Esophagus muscularis mucosa (tissue), 4 donors: ENCODE measurements at regions not wholly inside any gene's neighbourhood (a gene's known extent, or its start where the extent isn't known, plus 50 kb on each side); places are given as distances from the start of the nearest gene placed in this dataset.

Source experiments
- DNase-seq: peaks from one replicate; pipeline ENCODE4 v3.0.0-alpha.2; 2017; ENCODE audit errors: extremely low spot score
- H3K27ac ChIP-seq, 4 donors: fragments of 200-600 bp; sonication (generic); replicated peaks in 1 of 4; 1 replicate in 3 of 4; 2 replicates in 1 of 4; pipeline ENCODE4 v1.5.1; 2016 to 2019; ENCODE audit warnings: mild to moderate bottlenecking in 1 of 4
- H3K27me3 ChIP-seq, 4 donors: fragments of 200-600 bp; sonication (generic); one replicate each; pipeline versions ENCODE4 v1.5.1 to v1.6.0; 2016 to 2019
- H3K36me3 ChIP-seq, 4 donors: fragments of 200-600 bp; sonication (generic); one replicate each; pipeline ENCODE4 v1.5.1; 2016 to 2019
- H3K4me1 ChIP-seq, 4 donors: fragments of 200-600 bp; sonication (generic); one replicate each; pipeline ENCODE4 v1.5.1; 2016 to 2019
- H3K4me3 ChIP-seq, 4 donors: fragments of 200-600 bp; sonication (generic); 1 replicate in 2 of 4; 2 replicates in 2 of 4; pipeline ENCODE4 v1.5.1; 2016 to 2019; ENCODE audit warnings: mild to moderate bottlenecking in 4 of 4, moderate library complexity in 1 of 4
- H3K9me3 ChIP-seq, 4 donors: fragments of 200-600 bp; sonication (generic); 1 replicate in 3 of 4; 2 replicates in 1 of 4; pipeline ENCODE4 v1.5.1; 2016 to 2019
- CTCF ChIP-seq, 3 experiments: fragments of 200-600 bp in 2 of 3; fragments of 450-650 bp in 1 of 3; sonication (generic) in 2 of 3; IDR thresholded peaks; one replicate each; pipeline ENCODE4 v1.5.1; 2017 to 2019; ENCODE audit warnings: antibody characterized with exemption in 3 of 3, mild to moderate bottlenecking in 2 of 3, moderate library complexity in 1 of 3
- EP300 ChIP-seq: sonication (generic); formaldehyde crosslinking; IDR thresholded peaks from one replicate; pipeline ENCODE4 v1.6.1; 2017; ENCODE audit warnings: antibody characterized with exemption
- POLR2A ChIP-seq: fragments of 450-650 bp; IDR thresholded peaks from one replicate; pipeline ENCODE4 v1.6.1; 2017; ENCODE audit warnings: antibody characterized with exemption, moderate library complexity, mild to moderate bottlenecking, low read depth
- POLR2AphosphoS5 ChIP-seq, 2 donors: sonication (generic); formaldehyde crosslinking; IDR thresholded peaks; one replicate each; pipeline ENCODE4 v1.6.1; 2017; ENCODE audit warnings: antibody characterized with exemption in 2 of 2
- WGBS: methylation state at CpG from one replicate; pipeline ENCODE4 v1.1.5; 2018; 5-methylcytosine and 5-hydroxymethylcytosine counted together
- intact Hi-C: fragments of 100-400 bp; cut with DNase I; formaldehyde crosslinking; loops from one replicate; pipeline ENCODE4 v1.15.1; 2023

- intact Hi-C loops: no loop called here
- Histone ChIP-seq H3K36me3 (no peaks in the 10 kb centered on the region), H3K9me3 (no peaks in the 10 kb centered on the region), H3K27ac (no peak overlapping the region), H3K4me3 (no peak overlapping the region), H3K27me3 (no peaks in the 10 kb centered on the region), H3K4me1 (no peaks in the 10 kb centered on the region)
- no peak for DNase-seq
- TF ChIP-seq EP300 (no peak), POLR2A (no peak), POLR2AphosphoS5 (IDR thresholded peaks at IDR 0.05) (no peak), CTCF (IDR thresholded peaks at IDR 0.05) (no peak)
- 80% methylated on average over 5 of the region's 5 CpGs for WGBS
These were observed 563.5 kb downstream of the PDCD6IP start for GRCh38 chr3:34361921-34362320.

GRCh38 chr3:34362910-34363309 is 564.5 kb downstream of the PDCD6IP start:
- intact Hi-C loops: no loop called here
- no peak overlapping the region for H3K4me3 ChIP-seq
- no peaks in the 10 kb centered on the region for H3K36me3 ChIP-seq
- no peaks in the 10 kb centered on the region for H3K27me3 ChIP-seq
- H3K9me3 ChIP-seq: no peaks in the 10 kb centered on the region
- WGBS: 81% methylated on average over 5 of the region's 5 CpGs
- no peak overlapping the region for H3K27ac ChIP-seq
- TF ChIP-seq CTCF (IDR thresholded peaks at IDR 0.05) (no peak), POLR2A (no peak)
- DNase-seq: no peak
- no peaks in the 10 kb centered on the region for H3K4me1 ChIP-seq

- no peaks in the 10 kb centered on the region for H3K9me3 ChIP-seq
- no peaks in the 10 kb centered on the region for H3K4me1 ChIP-seq
- no peaks in the 10 kb centered on the region for H3K36me3 ChIP-seq
- DNase-seq: no peak
- no peaks in the 10 kb centered on the region for H3K27me3 ChIP-seq
- intact Hi-C loops: no loop called here
- TF ChIP-seq POLR2AphosphoS5 (IDR thresholded peaks at IDR 0.05): no peak
- TF ChIP-seq POLR2A: no peak
- no peak for TF ChIP-seq EP300
- TF ChIP-seq CTCF (IDR thresholded peaks at IDR 0.05): no peak
- H3K4me3 ChIP-seq: no peak overlapping the region
- no peak overlapping the region for H3K27ac ChIP-seq
These were observed 565.5 kb downstream of the PDCD6IP start for GRCh38 chr3:34363881-34364280.

GRCh38 chr3:34364335-34364734 is 565.9 kb downstream of the PDCD6IP start:
- no peak for DNase-seq
- TF ChIP-seq EP300 (no peak), POLR2A (no peak), POLR2AphosphoS5 (IDR thresholded peaks at IDR 0.05) (no peak), CTCF (IDR thresholded peaks at IDR 0.05) (no peak)
- Histone ChIP-seq H3K27me3 (no peaks in the 10 kb centered on the region), H3K9me3 (no peaks in the 10 kb centered on the region), H3K36me3 (no peaks in the 10 kb centered on the region), H3K27ac (no peak overlapping the region), H3K4me1 (no peaks in the 10 kb centered on the region), H3K4me3 (no peak overlapping the region)
- intact Hi-C loops: no loop called here
- 72% methylated on average over 2 of the region's 2 CpGs for WGBS

GRCh38 chr3:34365231-34365630 is 566.8 kb downstream of the PDCD6IP start:
- WGBS: 95% methylated on average over 3 of the region's 3 CpGs
- no peak for DNase-seq
- Histone ChIP-seq H3K9me3 (no peaks in the 10 kb centered on the region), H3K27me3 (no peaks in the 10 kb centered on the region), H3K4me1 (no peaks in the 10 kb centered on the region), H3K36me3 (no peaks in the 10 kb centered on the region), H3K4me3 (no peak overlapping the region), H3K27ac (no peak overlapping the region)
- intact Hi-C loops: no loop called here
- TF ChIP-seq CTCF (IDR thresholded peaks at IDR 0.05) (no peak), POLR2AphosphoS5 (IDR thresholded peaks at IDR 0.05) (no peak), EP300 (no peak), POLR2A (no peak)
